ENCODE measurements at regions not wholly inside any gene's neighbourhood (a gene's known extent, or its start where the extent isn't known, plus 50 kb on each side); places are given as distances from the start of the nearest gene placed in this dataset.

GRCh38 chrX:26954029-26954428 is 509.1 kb downstream of the PPP4R3C start:
- Mint-ChIP-seq H3K9me3 (no peaks in the 10 kb centered on the region), H3K4me1 (no peaks in the 10 kb centered on the region), H3K36me3 (no peaks in the 10 kb centered on the region), H3K4me3 (no peak overlapping the region), H3K27ac (no peak overlapping the region), H3K27me3 (ENCODE audit: insufficient read depth, low read depth) (no peaks in the 10 kb centered on the region)
- no peak overlapping the region for H3K27ac ChIP-seq
- H3K9me3 ChIP-seq (ENCODE audit: low read depth), result no peaks in the 10 kb centered on the region
- H3K27me3 ChIP-seq, result no peaks in the 10 kb centered on the region
- H3K4me3 ChIP-seq, result no peak overlapping the region
- no peak overlapping the region for H3K4me2 ChIP-seq
- no peak overlapping the region for H2AFZ ChIP-seq (replicated peaks)
- H3K4me1 ChIP-seq, result no peaks in the 10 kb centered on the region
- H3F3A ChIP-seq (ENCODE audit: low read depth), result no peaks in the 10 kb centered on the region
- TF ChIP-seq CTCF (IDR thresholded peaks at IDR 0.05), result no peak
- TF ChIP-seq EZH2phosphoT487 (IDR thresholded peaks at IDR 0.05), result no peak
- TF ChIP-seq EZH2 (IDR thresholded peaks at IDR 0.05), result no peak
- no peak overlapping the region for H3K9ac ChIP-seq
- no peaks in the 10 kb centered on the region for H3K79me2 ChIP-seq (ENCODE audit: low read depth)
- no peaks in the 10 kb centered on the region for H4K20me1 ChIP-seq (ENCODE audit: low read depth)
- no peaks in the 10 kb centered on the region for H3K36me3 ChIP-seq
- DNase-seq (ENCODE audit: low spot score), result no peak

GRCh38 chrX:26952213-26952612 is 510.9 kb downstream of the PPP4R3C start:
- Histone ChIP-seq H3K4me1 (no peaks in the 10 kb centered on the region), H3K4me3 (no peak overlapping the region), H3K79me2 (ENCODE audit: low read depth) (no peaks in the 10 kb centered on the region), H3F3A (ENCODE audit: low read depth) (no peaks in the 10 kb centered on the region), H3K27me3 (no peaks in the 10 kb centered on the region), H3K9ac (no peak overlapping the region), H3K36me3 (no peaks in the 10 kb centered on the region), H4K20me1 (ENCODE audit: low read depth) (no peaks in the 10 kb centered on the region), H3K9me3 (ENCODE audit: low read depth) (peaks cover 4% of the 10 kb centered on the region), H3K27ac (no peak overlapping the region), H2AFZ (replicated peaks) (no peak overlapping the region), H3K4me2 (no peak overlapping the region)
- H3K27ac Mint-ChIP-seq, result no peak overlapping the region
- H3K36me3 Mint-ChIP-seq, result no peaks in the 10 kb centered on the region
- no peak overlapping the region for H3K4me3 Mint-ChIP-seq
- no peaks in the 10 kb centered on the region for H3K9me3 Mint-ChIP-seq
- H3K4me1 Mint-ChIP-seq, result no peaks in the 10 kb centered on the region
- no peaks in the 10 kb centered on the region for H3K27me3 Mint-ChIP-seq (ENCODE audit: insufficient read depth, low read depth)
- DNase-seq (ENCODE audit: low spot score), result no peak
- TF ChIP-seq CTCF (IDR thresholded peaks at IDR 0.05), result no peak
- no peak for TF ChIP-seq EZH2phosphoT487 (IDR thresholded peaks at IDR 0.05)

GRCh38 chrX:26927419-26927818 is 535.7 kb downstream of the PPP4R3C start:
- H3K4me2 ChIP-seq, result no peak overlapping the region
- H3K4me3 Mint-ChIP-seq, result no peak overlapping the region
- H2AFZ ChIP-seq (replicated peaks), result no peak overlapping the region
- H3K27ac Mint-ChIP-seq, result no peak overlapping the region
- H3K27ac ChIP-seq, result no peak overlapping the region
- H3K27me3 Mint-ChIP-seq (ENCODE audit: insufficient read depth, low read depth), result no peaks in the 10 kb centered on the region
- H3F3A ChIP-seq (ENCODE audit: low read depth), result no peaks in the 10 kb centered on the region
- H3K4me1 ChIP-seq, result no peaks in the 10 kb centered on the region
- no peaks in the 10 kb centered on the region for H3K27me3 ChIP-seq
- H3K36me3 Mint-ChIP-seq, result no peaks in the 10 kb centered on the region
- peaks cover 11% of the 10 kb centered on the region for H3K9me3 ChIP-seq (ENCODE audit: low read depth)
- H4K20me1 ChIP-seq (ENCODE audit: low read depth), result no peaks in the 10 kb centered on the region
- no peaks in the 10 kb centered on the region for H3K79me2 ChIP-seq (ENCODE audit: low read depth)
- H3K4me1 Mint-ChIP-seq, result peaks cover 3% of the 10 kb centered on the region
- H3K36me3 ChIP-seq, result no peaks in the 10 kb centered on the region
- no peak for TF ChIP-seq CTCF (IDR thresholded peaks at IDR 0.05)
- TF ChIP-seq EZH2phosphoT487 (IDR thresholded peaks at IDR 0.05), result no peak
- no peak for TF ChIP-seq EZH2 (IDR thresholded peaks at IDR 0.05)
- H3K9ac ChIP-seq, result no peak overlapping the region
- no peak for DNase-seq (ENCODE audit: low spot score)
- no peaks in the 10 kb centered on the region for H3K9me3 Mint-ChIP-seq
- H3K4me3 ChIP-seq, result no peak overlapping the region

GRCh38 chrX:26925088-26925487 is 538.1 kb downstream of the PPP4R3C start:
- Mint-ChIP-seq H3K9me3 (no peaks in the 10 kb centered on the region), H3K4me3 (no peak overlapping the region), H3K4me1 (no peaks in the 10 kb centered on the region), H3K36me3 (no peaks in the 10 kb centered on the region), H3K27ac (no peak overlapping the region), H3K27me3 (ENCODE audit: insufficient read depth, low read depth) (no peaks in the 10 kb centered on the region)
- Histone ChIP-seq H3K4me2 (no peak overlapping the region), H3K27ac (no peak overlapping the region), H3K9me3 (ENCODE audit: low read depth) (peaks cover 11% of the 10 kb centered on the region), H3K79me2 (ENCODE audit: low read depth) (no peaks in the 10 kb centered on the region), H2AFZ (replicated peaks) (no peak overlapping the region), H3K9ac (no peak overlapping the region), H3F3A (ENCODE audit: low read depth) (no peaks in the 10 kb centered on the region), H3K4me3 (no peak overlapping the region), H4K20me1 (ENCODE audit: low read depth) (no peaks in the 10 kb centered on the region), H3K4me1 (no peaks in the 10 kb centered on the region), H3K27me3 (no peaks in the 10 kb centered on the region), H3K36me3 (no peaks in the 10 kb centered on the region)
- TF ChIP-seq EZH2 (IDR thresholded peaks at IDR 0.05) (no peak), EZH2phosphoT487 (IDR thresholded peaks at IDR 0.05) (no peak), CTCF (IDR thresholded peaks at IDR 0.05) (no peak)
- no peak for DNase-seq (ENCODE audit: low spot score)

Data from neural progenitor cell (in vitro differentiated cells).